ENCODE measurements at regions not wholly inside any gene's neighbourhood (a gene's known extent, or its start where the extent isn't known, plus 50 kb on each side); places are given as distances from the start of the nearest gene placed in this dataset.

DNA sequence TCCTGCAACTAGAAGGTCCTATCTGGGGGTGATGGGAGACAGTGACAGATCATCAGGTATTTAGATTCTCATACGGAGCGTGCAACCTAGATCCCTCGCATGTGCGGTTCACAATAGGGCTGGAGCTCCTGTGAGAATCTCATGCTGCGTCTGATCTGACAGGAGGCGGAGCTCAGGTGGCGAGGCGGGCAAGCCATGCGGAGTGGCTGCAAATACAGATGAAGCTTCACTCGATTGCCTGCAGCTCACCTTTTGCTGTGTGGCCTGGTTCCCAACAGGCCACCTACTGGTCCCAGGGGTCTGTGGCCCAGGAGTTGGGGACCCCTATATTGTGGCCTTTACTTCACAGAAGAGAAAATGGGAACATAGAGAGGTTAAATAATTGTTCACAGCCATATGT is 200.4 kb downstream of the IRF8 start:
- TF ChIP-seq POLR2A (IDR thresholded peaks at IDR 0.05; ENCODE audit: low read depth, low read length) (no peak), MYC (IDR thresholded peaks at IDR 0.05; ENCODE audit: low read depth, low read length) (no peak)
- TF ChIP-seq, protein P1, sequence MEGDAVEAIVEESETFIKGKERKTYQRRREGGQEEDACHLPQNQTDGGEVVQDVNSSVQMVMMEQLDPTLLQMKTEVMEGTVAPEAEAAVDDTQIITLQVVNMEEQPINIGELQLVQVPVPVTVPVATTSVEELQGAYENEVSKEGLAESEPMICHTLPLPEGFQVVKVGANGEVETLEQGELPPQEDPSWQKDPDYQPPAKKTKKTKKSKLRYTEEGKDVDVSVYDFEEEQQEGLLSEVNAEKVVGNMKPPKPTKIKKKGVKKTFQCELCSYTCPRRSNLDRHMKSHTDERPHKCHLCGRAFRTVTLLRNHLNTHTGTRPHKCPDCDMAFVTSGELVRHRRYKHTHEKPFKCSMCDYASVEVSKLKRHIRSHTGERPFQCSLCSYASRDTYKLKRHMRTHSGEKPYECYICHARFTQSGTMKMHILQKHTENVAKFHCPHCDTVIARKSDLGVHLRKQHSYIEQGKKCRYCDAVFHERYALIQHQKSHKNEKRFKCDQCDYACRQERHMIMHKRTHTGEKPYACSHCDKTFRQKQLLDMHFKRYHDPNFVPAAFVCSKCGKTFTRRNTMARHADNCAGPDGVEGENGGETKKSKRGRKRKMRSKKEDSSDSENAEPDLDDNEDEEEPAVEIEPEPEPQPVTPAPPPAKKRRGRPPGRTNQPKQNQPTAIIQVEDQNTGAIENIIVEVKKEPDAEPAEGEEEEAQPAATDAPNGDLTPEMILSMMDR (IDR thresholded peaks at IDR 0.05; ENCODE audit: extremely low read depth in 1 of 2, insufficient read depth in 1 of 2, low read depth in 1 of 2, low read length in 2 of 2): no peak
- TF ChIP-seq, protein P2, sequence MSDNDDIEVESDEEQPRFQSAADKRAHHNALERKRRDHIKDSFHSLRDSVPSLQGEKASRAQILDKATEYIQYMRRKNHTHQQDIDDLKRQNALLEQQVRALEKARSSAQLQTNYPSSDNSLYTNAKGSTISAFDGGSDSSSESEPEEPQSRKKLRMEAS (IDR thresholded peaks at IDR 0.05; ENCODE audit: insufficient read depth, insufficient read length): no peak

All from endothelial cell of umbilical vein (primary cell).